DOHH2 (cell line): ENCODE measurements at regions not wholly inside any gene's neighbourhood (a gene's known extent, or its start where the extent isn't known, plus 50 kb on each side); places are given as distances from the start of the nearest gene placed in this dataset.
"Not testable (repeated sequence)": the region's sequence is repeated elsewhere in the genome, so short reads cannot be mapped to it uniquely, and the experiment has no call there.

Source experiments
- H3F3A ChIP-seq: fragments of 200-600 bp; sonication (generic), shearing (Covaris generic); 2 replicates; pipeline ENCODE4 v1.6.0; 2016; ENCODE audit warnings: antibody characterized with exemption, mild to moderate bottlenecking; ENCODE audit not compliant: control insufficient read depth, insufficient read depth
- H3K27ac ChIP-seq: fragments of 200-600 bp; sonication (generic); 2 replicates; pipeline ENCODE4 v1.5.1; 2014; ENCODE audit warnings: low read depth, mild to moderate bottlenecking, low read length, moderate library complexity
- H3K27me3 ChIP-seq: fragments of 200-600 bp; sonication (generic); 2 replicates; pipeline ENCODE4 v1.6.1; 2014; ENCODE audit warnings: mild to moderate bottlenecking, low read length, mixed read lengths; ENCODE audit not compliant: control insufficient read depth
- H3K36me3 ChIP-seq: fragments of 200-600 bp; sonication (generic); 2 replicates; pipeline ENCODE4 v1.6.1; 2014; ENCODE audit warnings: mild to moderate bottlenecking, low read length, moderate library complexity, mixed read lengths; ENCODE audit not compliant: control insufficient read depth
- H3K4me1 ChIP-seq: fragments of 200-600 bp; sonication (generic); 2 replicates; pipeline ENCODE4 v1.6.1; 2014; ENCODE audit warnings: mild to moderate bottlenecking, low read length, mixed read lengths; ENCODE audit not compliant: control insufficient read depth
- H3K4me2 ChIP-seq: fragments of 200-600 bp; sonication (generic); 2 replicates; pipeline ENCODE4 v1.6.0; 2014; ENCODE audit warnings: mild to moderate bottlenecking, low read length, moderate library complexity
- H3K4me3 ChIP-seq: fragments of 200-600 bp; sonication (generic); 2 replicates; pipeline ENCODE4 v1.5.1; 2014; ENCODE audit warnings: mild to moderate bottlenecking, low read length, mixed read lengths
- H3K79me2 ChIP-seq: fragments of 200-600 bp; sonication (generic); 2 replicates; pipeline ENCODE4 v1.6.1; 2014; ENCODE audit warnings: mild to moderate bottlenecking, low read length, mixed read lengths; ENCODE audit not compliant: control insufficient read depth
- H3K9me2 ChIP-seq: fragments of 200-600 bp; sonication (generic); replicated peaks from 2 replicates; pipeline ENCODE4 v1.6.1; 2014; ENCODE audit warnings: mild to moderate bottlenecking, low read length, mixed read lengths; ENCODE audit not compliant: control insufficient read depth
- H3K9me3 ChIP-seq: fragments of 200-600 bp; sonication (generic); 2 replicates; pipeline ENCODE4 v1.6.1; 2014; ENCODE audit warnings: antibody characterized with exemption, low read length, mixed read lengths; ENCODE audit not compliant: control insufficient read depth, insufficient read depth
- H4K20me1 ChIP-seq: fragments of 200-600 bp; sonication (generic); 2 replicates; pipeline ENCODE4 v1.6.0; 2014; ENCODE audit warnings: low read depth, mild to moderate bottlenecking, antibody characterized with exemption, low read length, moderate library complexity; ENCODE audit not compliant: control insufficient read depth, insufficient read depth
- EZH2phosphoT487 ChIP-seq: fragments of 200-600 bp; sonication (generic); IDR thresholded peaks from 2 replicates; pipeline ENCODE4 v1.6.1; 2017; ENCODE audit warnings: borderline replicate concordance, mild to moderate bottlenecking, antibody characterized with exemption, low read length, moderate library complexity, mixed read lengths
- TF ChIP-seq, protein P1 (sequence below): fragments of 200-600 bp; sonication (generic); IDR thresholded peaks from one replicate; pipeline ENCODE4 v1.5.1; 2014; ENCODE audit warnings: antibody characterized with exemption, mild to moderate bottlenecking, low read depth, low read length; ENCODE audit not compliant: poor library complexity, severe bottlenecking

DNA sequence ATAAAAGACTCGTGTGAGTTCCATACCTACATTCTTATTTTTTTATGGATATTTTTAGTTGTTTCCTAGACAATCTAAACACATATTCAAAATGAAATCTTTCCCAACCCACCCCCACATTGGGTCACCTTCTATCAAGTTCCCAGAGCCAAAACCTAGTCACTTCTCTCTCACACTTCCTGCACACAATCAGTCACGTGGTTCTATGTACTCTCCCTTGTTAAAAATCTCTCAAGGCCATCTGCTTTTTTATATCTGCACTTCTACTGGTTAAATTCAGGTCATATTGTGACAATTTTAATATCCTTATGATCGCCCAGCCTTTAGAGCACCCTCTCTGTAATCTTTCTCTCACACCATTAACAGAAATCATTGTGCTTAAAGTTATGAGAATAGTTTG lies 175.0 kb upstream of the SYT10 start:
- Histone ChIP-seq H3K36me3 (no peaks in the 10 kb centered on the region), H4K20me1 (no peaks in the 10 kb centered on the region), H3K9me2 (no peaks in the 10 kb centered on the region), H3K4me2 (no peak overlapping the region), H3K79me2 (no peaks in the 10 kb centered on the region), H3F3A (no peaks in the 10 kb centered on the region), H3K4me1 (no peaks in the 10 kb centered on the region), H3K27ac (no peak overlapping the region), H3K9me3 (no peaks in the 10 kb centered on the region), H3K27me3 (no peaks in the 10 kb centered on the region), H3K4me3 (no peak overlapping the region)
- no peak for TF ChIP-seq EZH2phosphoT487

DNA sequence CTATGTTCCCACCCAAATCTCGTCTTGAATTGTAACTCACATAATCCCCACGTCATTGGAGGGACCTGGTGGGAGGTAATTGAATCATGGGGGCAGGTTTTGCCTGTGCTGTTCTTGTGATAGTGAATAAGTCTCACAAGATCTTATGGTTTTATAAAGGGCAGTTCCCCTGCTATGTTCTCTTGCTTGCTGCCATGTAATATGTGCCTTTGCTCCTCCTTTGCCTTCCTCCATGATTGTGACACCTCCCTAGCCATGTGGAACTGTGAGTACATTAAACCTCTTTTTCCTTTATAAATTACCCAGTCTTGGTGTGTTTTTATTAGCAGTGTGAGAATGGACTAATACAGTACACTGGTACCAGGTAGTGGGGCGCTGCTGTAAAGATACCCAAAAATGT lies 177.6 kb upstream of the SYT10 start:
- no peaks in the 10 kb centered on the region for H3K36me3 ChIP-seq
- H3K9me3 ChIP-seq = no peaks in the 10 kb centered on the region
- H3K79me2 ChIP-seq = no peaks in the 10 kb centered on the region
- TF ChIP-seq, protein P1, sequence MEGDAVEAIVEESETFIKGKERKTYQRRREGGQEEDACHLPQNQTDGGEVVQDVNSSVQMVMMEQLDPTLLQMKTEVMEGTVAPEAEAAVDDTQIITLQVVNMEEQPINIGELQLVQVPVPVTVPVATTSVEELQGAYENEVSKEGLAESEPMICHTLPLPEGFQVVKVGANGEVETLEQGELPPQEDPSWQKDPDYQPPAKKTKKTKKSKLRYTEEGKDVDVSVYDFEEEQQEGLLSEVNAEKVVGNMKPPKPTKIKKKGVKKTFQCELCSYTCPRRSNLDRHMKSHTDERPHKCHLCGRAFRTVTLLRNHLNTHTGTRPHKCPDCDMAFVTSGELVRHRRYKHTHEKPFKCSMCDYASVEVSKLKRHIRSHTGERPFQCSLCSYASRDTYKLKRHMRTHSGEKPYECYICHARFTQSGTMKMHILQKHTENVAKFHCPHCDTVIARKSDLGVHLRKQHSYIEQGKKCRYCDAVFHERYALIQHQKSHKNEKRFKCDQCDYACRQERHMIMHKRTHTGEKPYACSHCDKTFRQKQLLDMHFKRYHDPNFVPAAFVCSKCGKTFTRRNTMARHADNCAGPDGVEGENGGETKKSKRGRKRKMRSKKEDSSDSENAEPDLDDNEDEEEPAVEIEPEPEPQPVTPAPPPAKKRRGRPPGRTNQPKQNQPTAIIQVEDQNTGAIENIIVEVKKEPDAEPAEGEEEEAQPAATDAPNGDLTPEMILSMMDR = no peak
- no peak for TF ChIP-seq EZH2phosphoT487
- no peak overlapping the region for H3K4me3 ChIP-seq
- H3K27ac ChIP-seq = no peak overlapping the region
- H3K4me1 ChIP-seq = no peaks in the 10 kb centered on the region
- H3F3A ChIP-seq = no peaks in the 10 kb centered on the region
- H3K9me2 ChIP-seq = no peaks in the 10 kb centered on the region
- no peaks in the 10 kb centered on the region for H3K27me3 ChIP-seq
- H3K4me2 ChIP-seq = no peak overlapping the region
- no peaks in the 10 kb centered on the region for H4K20me1 ChIP-seq

DNA sequence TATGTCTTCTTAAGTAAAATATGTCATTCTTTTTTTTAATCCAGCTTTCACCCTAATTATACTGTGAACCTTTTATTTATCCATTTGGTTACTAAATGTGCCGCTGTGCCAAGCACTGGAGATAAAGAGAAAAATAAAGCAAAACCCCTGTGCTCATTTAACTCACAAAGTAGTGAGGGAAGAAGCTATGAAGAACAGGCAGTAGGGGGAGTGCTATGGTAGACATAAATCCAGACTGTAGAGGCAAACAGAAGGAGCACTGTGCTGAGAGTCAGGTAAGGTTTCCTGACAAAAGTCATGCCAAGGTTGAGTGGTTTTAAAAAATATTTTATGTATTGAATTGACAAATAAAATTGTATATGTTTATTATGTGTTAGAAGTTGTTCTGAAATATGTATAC lies 188.5 kb upstream of the SYT10 start:
- Histone ChIP-seq H3K27me3 (no peaks in the 10 kb centered on the region), H3K4me3 (no peak overlapping the region), H3K27ac (no peak overlapping the region)

DNA sequence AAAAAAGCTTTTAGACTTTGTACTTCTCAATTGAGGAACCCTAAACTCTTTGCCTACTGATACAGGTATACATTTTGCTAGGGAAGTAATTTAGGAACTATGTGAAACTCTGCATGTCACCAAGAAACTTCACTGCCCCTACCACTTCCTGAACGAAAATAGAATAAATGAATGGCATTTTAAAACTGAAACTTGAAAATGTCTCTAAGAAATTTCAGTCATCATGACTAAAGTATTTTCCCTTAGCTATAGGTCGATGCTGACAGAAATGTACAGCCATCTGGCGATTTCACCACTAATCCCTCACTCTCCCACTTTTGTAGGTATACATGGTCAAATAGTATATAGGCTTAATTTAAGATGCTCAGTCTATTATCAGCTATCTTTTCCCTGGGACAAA lies 194.9 kb upstream of the SYT10 start:
- no peaks in the 10 kb centered on the region for H3F3A ChIP-seq
- no peak overlapping the region for H3K4me3 ChIP-seq
- H3K9me2 ChIP-seq = no peaks in the 10 kb centered on the region
- H3K79me2 ChIP-seq = no peaks in the 10 kb centered on the region
- H3K4me1 ChIP-seq = no peaks in the 10 kb centered on the region
- no peak for TF ChIP-seq EZH2phosphoT487
- no peaks in the 10 kb centered on the region for H3K27me3 ChIP-seq
- no peak overlapping the region for H3K27ac ChIP-seq
- H3K4me2 ChIP-seq = no peak overlapping the region
- no peaks in the 10 kb centered on the region for H3K36me3 ChIP-seq
- no peaks in the 10 kb centered on the region; the same call in 1 of the 2 replicates for H3K9me3 ChIP-seq
- no peaks in the 10 kb centered on the region for H4K20me1 ChIP-seq

More for the DNA sequence above, 188.5 kb upstream of the SYT10 start:
- TF ChIP-seq EZH2phosphoT487 = no peak
- TF ChIP-seq, protein P1 = no peak
- H3K9me2 ChIP-seq = no peaks in the 10 kb centered on the region
- no peaks in the 10 kb centered on the region for H3K36me3 ChIP-seq
- no peaks in the 10 kb centered on the region for H3K79me2 ChIP-seq
- H4K20me1 ChIP-seq = no peaks in the 10 kb centered on the region
- no peak overlapping the region for H3K4me2 ChIP-seq
- no peaks in the 10 kb centered on the region for H3K9me3 ChIP-seq
- no peaks in the 10 kb centered on the region for H3K4me1 ChIP-seq
- no peaks in the 10 kb centered on the region for H3F3A ChIP-seq

DNA sequence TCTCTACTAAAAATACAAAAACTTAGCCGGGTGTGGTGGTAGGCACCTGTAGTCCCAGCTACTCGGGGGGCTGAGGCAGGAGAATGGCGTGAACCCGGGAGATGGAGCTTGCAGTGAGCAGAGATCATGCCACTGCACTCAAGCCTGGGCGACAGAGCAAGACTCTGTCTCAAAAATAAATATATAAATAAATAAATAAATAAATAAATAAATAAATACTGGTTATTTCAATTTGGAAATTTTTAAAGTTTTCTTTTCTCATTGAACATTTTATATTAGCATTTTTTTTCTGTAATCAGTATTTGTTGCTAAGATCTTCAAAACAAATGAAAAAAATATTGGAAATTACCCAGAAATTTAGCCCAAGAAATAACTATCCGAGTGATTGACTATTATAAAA lies 197.3 kb upstream of the SYT10 start:
- not testable (repeated sequence) for H3K36me3 ChIP-seq, H3K27ac ChIP-seq, H4K20me1 ChIP-seq, H3K9me2 ChIP-seq, H3K9me3 ChIP-seq, H3K4me1 ChIP-seq, H3K4me2 ChIP-seq, H3F3A ChIP-seq, H3K79me2 ChIP-seq, H3K4me3 ChIP-seq, H3K27me3 ChIP-seq
